ENCODE measurements at regions not wholly inside any gene's neighbourhood (a gene's known extent, or its start where the extent isn't known, plus 50 kb on each side); places are given as distances from the start of the nearest gene placed in this dataset.

- no peak for TF ChIP-seq CTCF (IDR thresholded peaks at IDR 0.05)
- TF ChIP-seq POLR2A (IDR thresholded peaks at IDR 0.05), result no peak
- no peak for TF ChIP-seq EP300 (IDR thresholded peaks at IDR 0.05)
These were observed 1019.5 kb downstream of the PCDH9 start for GRCh38 chr13:66210677-66211076.

Data from ovary (tissue), 3 donors.